ENCODE measurements at regions not wholly inside any gene's neighbourhood (a gene's known extent, or its start where the extent isn't known, plus 50 kb on each side); places are given as distances from the start of the nearest gene placed in this dataset.
"Not testable (repeated sequence)": the region's sequence is repeated elsewhere in the genome, so short reads cannot be mapped to it uniquely, and the experiment has no call there.

- no peak overlapping the region for H3K4me3 ChIP-seq (ENCODE audit: low read depth, low read length)
- no peak for DNase-seq (ENCODE audit: low read depth, low spot score)
- in situ Hi-C loops (cut with HindIII; ENCODE audit: low sequenced_read_pairs): no loop called here
- no peak for TF ChIP-seq CTCF (IDR thresholded peaks at IDR 0.05; ENCODE audit: low read depth, low read length)
Observed at GRCh38 chr18:63062246-63062645, 257.3 kb downstream of the BCL2 start.

GRCh38 chr18:63061303-63061702 is 258.3 kb downstream of the BCL2 start:
- DNase-seq (ENCODE audit: low read depth, low spot score): no peak
- no peak for TF ChIP-seq CTCF (IDR thresholded peaks at IDR 0.05; ENCODE audit: low read depth, low read length)
- H3K4me3 ChIP-seq (ENCODE audit: low read depth, low read length): no peak overlapping the region
- in situ Hi-C loops (cut with HindIII; ENCODE audit: low sequenced_read_pairs): no loop called here

- no peak for DNase-seq (ENCODE audit: low read depth, low spot score)
- in situ Hi-C loops (cut with HindIII; ENCODE audit: low sequenced_read_pairs): no loop called here
- no peak overlapping the region for H3K4me3 ChIP-seq (ENCODE audit: low read depth, low read length)
- TF ChIP-seq CTCF (IDR thresholded peaks at IDR 0.05; ENCODE audit: low read depth, low read length): no peak
Observed at GRCh38 chr18:63058521-63058920, 261.0 kb downstream of the BCL2 start.

GRCh38 chr18:63057707-63058106 is 261.9 kb downstream of the BCL2 start:
- DNase-seq (ENCODE audit: low read depth, low spot score): no peak
- no peak overlapping the region for H3K4me3 ChIP-seq (ENCODE audit: low read depth, low read length)
- TF ChIP-seq CTCF (IDR thresholded peaks at IDR 0.05; ENCODE audit: low read depth, low read length): no peak
- in situ Hi-C loops (cut with HindIII; ENCODE audit: low sequenced_read_pairs): no loop called here

GRCh38 chr18:63054901-63055584 is 264.5 kb downstream of the BCL2 start:
- in situ Hi-C loops (cut with HindIII; ENCODE audit: low sequenced_read_pairs): no loop called here
- no peak overlapping the region for H3K4me3 ChIP-seq (ENCODE audit: low read depth, low read length)
- no peak for DNase-seq (ENCODE audit: low read depth, low spot score)
- no peak for TF ChIP-seq CTCF (IDR thresholded peaks at IDR 0.05; ENCODE audit: low read depth, low read length)

GRCh38 chr18:63051928-63052327 is 267.6 kb downstream of the BCL2 start:
- TF ChIP-seq CTCF (IDR thresholded peaks at IDR 0.05; ENCODE audit: low read depth, low read length): no peak
- in situ Hi-C loops (cut with HindIII; ENCODE audit: low sequenced_read_pairs): no loop called here
- DNase-seq (ENCODE audit: low read depth, low spot score): no peak
- H3K4me3 ChIP-seq (ENCODE audit: low read depth, low read length): no peak overlapping the region

- DNase-seq (ENCODE audit: low read depth, low spot score); in situ Hi-C loops (cut with HindIII; ENCODE audit: low sequenced_read_pairs); H3K4me3 ChIP-seq (ENCODE audit: low read depth, low read length): not testable (repeated sequence)
Observed at GRCh38 chr18:63050667-63051395, 268.7 kb downstream of the BCL2 start.
